Body of pancreas (tissue), 4 donors: ENCODE measurements at regions not wholly inside any gene's neighbourhood (a gene's known extent, or its start where the extent isn't known, plus 50 kb on each side); places are given as distances from the start of the nearest gene placed in this dataset.

Experiments used
- CTCF ChIP-seq, 7 experiments: fragments of 450-650 bp in 4 of 7; fragments of 200-600 bp in 3 of 7; sonication (generic) in 3 of 7; IDR thresholded peaks; one replicate each; pipeline ENCODE4 v1.5.1; 2016 to 2019; ENCODE audit warnings: antibody characterized with exemption in 7 of 7
- POLR2A ChIP-seq, 3 donors: fragments of 450-650 bp; IDR thresholded peaks; one replicate each; pipeline ENCODE4 v1.6.1; 2016; ENCODE audit warnings: antibody characterized with exemption in 3 of 3, mild to moderate bottlenecking in 2 of 3

- TF ChIP-seq CTCF (IDR thresholded peaks at IDR 0.05) (no peak), POLR2A (IDR thresholded peaks at IDR 0.05) (no peak)
Observed at GRCh38 chr1:38242506-38242905, 195.9 kb upstream of the POU3F1 start.
